ENCODE measurements at regions not wholly inside any gene's neighbourhood (a gene's known extent, or its start where the extent isn't known, plus 50 kb on each side); places are given as distances from the start of the nearest gene placed in this dataset.

DNA sequence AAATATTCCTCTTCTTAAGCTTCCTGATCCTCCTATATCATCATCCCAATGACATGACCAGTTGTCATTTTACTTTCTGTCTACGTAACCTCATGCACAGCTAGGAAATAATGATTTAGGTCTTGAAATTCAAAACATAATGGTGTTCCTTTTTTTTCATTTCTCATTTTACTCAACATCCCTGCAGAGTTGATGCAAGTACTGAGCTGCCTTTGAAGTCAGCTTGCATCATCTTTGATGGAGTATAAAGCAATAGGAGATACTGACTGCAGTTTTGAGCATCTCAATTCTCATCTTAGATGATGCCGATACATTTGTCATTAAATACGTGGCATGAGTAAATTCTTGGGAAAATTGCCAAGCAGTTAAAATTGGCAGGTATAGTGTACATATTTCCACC is 346.1 kb downstream of the ZIC1 start:
- DNase-seq (ENCODE audit: low spot score), result no peak
- no peak for ATAC-seq

DNA sequence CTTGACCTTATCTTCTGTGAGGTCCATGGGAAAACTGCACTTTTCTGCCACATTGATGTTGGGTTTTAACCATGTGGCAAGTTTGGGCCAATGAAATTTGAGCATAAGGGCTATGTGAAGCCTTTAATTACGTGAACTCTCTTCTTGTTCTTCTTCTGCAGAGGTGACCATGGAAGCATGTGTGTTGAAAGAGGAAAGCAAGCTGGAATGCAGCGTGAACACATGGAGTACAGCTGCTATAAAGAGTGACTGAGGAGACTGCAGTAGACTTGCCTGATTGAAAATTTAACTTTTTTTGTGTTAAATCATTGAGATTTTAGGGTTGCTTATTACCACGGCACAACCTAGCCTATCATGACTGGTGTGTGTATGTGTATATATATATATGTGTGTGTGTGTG is 347.3 kb downstream of the ZIC1 start:
- no peak for DNase-seq (ENCODE audit: low spot score)
- no peak for ATAC-seq

DNA sequence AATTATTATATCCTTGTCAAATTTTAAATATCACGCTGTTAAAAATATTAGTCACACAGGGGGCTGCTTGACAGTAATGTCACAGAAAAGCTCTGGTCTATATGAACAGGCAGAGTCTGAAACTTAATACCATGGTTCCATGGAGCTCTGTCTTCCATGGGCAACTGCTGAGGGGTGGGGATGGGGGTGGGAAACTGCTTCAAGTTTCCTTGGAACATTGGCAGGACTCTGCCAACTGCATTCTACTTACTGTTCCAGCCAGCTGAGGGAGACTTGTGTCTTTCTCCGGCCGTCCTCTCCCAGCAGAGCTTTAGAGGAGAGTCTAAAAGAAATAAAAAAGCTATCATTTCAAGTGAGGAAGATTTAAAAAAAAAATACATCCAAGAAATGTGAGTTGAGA is 348.7 kb downstream of the ZIC1 start:
- no peak for ATAC-seq

DNA sequence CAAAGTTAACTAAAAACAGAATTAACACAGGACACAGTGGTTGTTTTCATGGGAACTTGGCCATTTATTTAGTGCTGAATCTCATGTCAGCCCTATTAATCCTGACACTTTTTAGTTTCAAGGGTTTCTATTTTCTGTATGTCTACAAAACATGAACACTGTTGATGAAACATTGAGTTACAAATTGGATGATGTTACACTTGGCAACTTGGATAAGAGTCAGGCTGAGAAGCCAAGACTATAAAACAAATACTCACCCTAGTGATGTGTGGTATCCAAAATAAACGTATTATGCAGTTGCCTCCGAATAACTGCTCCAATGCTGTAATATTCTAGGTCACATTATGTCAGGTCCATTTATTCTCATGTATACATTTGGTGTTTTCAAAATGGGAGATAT is 349.6 kb downstream of the ZIC1 start:
- ATAC-seq, result no peak
- DNase-seq (ENCODE audit: low spot score), result no peak

More for the DNA sequence above, 348.7 kb downstream of the ZIC1 start:
- no peak for DNase-seq (ENCODE audit: low spot score)

DNA sequence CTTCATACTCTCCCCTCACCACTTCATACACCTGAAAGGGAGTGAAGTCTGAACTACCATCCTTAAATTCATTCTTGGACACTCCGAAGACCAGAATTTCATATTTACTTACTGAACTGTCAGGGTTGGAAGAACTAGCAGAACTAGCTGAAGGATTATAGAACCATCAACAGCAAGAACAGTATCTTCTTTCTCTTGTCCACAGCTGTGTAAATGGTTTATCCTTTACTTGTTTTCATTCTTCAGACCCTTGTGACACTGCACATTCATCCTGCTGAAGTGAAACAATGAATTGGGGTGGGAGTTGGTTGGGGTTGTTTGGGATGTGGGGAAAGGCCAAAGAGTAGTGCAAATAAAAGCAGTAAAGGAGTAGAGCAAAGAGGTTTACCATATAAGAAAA is 350.9 kb downstream of the ZIC1 start:
- DNase-seq (ENCODE audit: low spot score), result no peak
- ATAC-seq, result no peak

DNA sequence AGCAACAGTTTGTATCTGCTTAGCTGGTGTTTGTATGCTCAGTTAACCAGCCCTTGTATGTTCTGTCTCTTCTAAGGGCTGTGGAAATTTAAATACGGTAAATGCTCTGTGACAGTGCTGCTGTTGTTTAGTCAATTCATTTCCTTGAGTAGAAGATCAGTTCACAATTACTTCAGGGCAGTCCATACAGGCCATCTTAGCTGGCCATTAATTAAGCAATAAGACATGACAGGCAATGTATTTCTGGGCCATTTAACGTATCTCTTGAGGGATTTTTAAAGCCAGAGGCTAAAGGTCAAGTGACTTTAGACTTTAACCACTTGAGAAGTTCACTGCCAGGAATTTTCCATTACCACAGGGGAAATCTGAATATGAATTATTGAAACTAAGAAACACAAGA is 351.8 kb downstream of the ZIC1 start:
- DNase-seq (ENCODE audit: low spot score) (no peak), ATAC-seq (no peak)

DNA sequence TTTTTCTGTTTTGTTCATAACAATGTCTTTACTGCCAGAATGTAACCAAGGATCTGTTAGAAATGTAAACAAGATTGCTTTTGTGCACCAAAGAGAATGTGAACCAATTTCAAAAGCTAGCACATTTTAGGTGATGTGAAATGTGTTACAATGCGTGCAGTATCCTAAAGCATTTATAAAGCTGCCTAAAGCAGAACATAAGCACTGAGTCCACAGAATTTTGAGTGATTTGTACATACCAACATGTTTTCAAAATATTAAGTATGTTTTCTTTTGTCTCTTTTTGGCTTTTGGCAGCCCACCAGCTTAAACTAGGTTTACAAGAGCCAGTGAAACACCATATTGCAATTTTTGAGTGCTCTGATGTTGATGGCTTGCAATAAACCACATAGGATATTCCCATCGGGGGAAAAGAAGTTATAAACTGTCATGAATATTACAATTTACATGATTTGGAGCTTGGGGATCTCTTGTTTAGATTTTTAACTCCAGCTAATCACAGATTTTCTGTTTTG is 364.0 kb downstream of the ZIC1 start:
- DNase-seq (ENCODE audit: low spot score) (no peak), ATAC-seq (no peak)

DNA sequence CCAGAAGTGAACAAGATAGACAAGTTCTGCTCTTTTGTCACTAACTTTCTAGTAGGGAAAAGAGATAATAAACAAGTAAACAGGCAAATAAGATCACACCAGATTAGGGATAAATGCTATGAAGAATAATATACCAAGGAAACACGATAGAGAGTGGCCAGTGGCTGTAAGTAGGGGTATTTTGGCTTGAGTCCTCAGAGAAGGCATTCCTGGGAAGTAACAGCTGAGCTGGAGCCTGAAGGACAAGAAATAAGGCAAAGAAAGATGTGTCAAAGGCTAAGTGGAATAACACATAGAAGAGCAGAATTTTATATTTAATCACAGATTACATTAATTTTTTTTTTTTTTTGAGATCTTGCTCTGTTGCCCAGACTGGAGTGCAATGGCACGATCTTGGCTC is 366.2 kb downstream of the ZIC1 start:
- ATAC-seq, result no peak
- no peak for DNase-seq (ENCODE audit: low spot score)

DNA sequence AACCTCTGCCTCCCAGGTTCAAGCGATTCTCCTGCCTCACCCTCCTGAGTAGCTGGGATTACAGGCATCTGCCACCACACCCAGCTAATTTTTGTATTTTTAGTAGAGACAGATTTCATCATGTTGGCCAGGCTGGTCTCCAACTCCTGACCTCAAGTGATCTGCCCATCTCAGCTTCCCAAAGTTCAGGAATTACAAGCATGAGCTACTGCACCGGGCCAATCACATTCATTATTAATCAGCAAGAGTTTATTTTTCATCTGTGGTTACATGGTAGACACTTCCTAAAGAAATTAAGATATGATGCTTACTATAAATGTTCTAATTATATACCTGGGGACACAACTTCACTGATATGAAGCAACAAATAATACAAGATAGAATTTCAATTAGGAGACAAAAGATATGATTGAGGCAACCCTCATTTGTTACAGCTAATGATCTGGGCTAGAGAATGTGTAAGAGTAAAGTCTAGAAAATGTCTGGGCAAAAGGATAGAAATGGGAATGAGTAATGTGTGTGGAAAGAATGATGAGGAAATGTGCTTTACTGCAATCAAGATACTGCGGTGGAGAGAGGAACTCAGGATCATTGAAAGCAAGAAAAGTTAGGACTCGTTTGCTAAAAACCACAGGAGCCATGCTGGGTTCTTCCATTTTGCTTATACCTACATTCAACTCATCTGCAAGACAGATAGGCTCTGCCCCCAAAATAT is 366.8 kb downstream of the ZIC1 start:
- ATAC-seq (no peak), DNase-seq (ENCODE audit: low spot score) (no peak)

DNA sequence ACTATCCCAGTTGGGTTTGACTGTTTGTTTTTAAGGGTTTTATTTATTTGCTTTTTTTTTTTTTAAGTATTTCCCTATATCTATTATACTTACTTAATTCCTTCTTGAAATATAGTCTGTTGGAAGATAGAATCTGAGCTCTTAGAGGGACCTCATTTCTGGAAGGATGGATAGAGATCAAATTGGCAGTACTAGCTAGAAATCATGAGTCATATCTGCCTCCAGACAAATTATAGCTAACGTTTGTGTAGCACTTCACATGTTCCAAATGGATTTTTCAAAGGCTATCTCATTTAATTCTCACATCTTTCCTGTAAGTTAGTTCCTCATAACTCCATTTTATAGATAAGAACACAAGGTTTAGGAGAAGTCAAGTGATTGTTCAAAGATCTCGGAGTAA is 384.7 kb downstream of the ZIC1 start:
- ATAC-seq (no peak), DNase-seq (ENCODE audit: low spot score) (no peak)

DNA sequence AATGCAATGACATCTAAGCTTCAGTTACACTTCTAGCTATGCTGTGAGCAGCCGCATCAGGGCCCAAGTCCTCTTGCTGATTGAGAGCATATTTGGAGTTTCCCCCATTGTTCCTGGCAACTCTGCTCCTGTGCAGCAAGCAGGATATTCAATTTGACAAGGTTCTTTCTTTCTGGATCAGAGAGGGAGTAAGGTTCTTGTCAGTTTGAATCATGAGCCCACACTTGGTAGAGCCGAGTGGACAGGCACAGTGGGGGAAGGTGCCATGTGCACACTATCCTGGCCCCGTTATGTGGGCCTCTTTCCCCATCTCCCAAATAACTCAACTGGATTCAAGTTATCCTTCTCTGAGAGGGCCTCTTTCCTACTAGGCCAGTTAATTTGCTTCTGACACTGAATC is 385.4 kb downstream of the ZIC1 start:
- ATAC-seq (no peak), DNase-seq (ENCODE audit: low spot score) (no peak)

DNA sequence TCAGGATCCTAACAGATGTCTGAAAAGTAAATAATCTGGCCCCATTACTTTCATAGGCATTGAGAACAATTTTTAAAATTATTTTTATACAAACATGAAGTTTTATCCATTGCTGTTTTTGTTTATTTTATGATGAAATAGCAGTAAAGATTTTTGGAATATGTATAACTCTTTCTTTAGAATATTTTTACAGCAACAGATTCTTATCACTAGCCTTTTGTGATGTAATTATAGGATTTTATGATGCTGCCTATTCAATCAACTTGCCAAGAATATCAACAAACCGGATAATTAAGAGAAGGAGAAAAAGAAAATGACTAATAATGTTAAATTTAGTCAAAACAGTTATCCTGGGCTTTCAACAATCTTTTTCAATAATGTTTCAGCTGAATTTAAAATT is 386.3 kb downstream of the ZIC1 start:
- DNase-seq (ENCODE audit: low spot score), result no peak
- no peak for ATAC-seq

DNA sequence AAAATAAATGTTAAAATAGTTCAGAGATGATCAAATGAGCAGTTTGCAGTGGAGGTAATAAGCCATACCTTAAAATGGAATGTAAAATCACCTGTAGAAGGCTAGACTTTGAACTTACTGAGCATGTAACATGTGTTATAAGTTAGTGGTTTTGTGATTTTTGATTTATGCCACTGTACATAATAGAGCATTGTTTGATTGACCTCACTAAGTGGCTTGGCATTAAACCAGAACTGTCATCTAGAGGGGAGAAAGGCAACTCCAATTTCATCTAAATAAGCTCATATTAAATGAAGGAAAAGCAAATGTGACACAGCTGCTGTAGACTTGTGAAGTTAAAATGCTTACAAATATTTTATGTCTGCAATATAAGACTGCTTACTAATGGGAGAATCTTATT is 387.9 kb downstream of the ZIC1 start:
- ATAC-seq (no peak), DNase-seq (ENCODE audit: low spot score) (no peak)

DNA sequence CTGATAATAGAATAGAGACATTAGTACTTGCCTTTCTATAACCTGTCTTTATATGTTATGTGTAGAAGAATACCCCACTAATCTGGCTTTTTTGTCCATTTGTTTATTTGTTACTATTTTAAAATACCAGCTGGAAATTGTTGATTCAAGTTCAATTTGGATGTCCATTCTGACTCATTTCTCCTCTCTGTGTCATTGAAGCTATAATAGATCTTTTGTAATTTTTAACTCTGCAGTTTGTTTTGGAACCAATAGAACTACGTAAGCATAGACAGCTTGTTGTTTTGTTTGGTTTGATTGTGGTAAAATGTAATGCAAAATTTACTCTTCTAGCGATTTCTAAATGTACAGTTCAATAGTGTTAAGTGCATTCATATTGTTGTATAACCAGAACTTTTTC is 390.4 kb downstream of the ZIC1 start:
- no peak for DNase-seq (ENCODE audit: low spot score)
- no peak for ATAC-seq

DNA sequence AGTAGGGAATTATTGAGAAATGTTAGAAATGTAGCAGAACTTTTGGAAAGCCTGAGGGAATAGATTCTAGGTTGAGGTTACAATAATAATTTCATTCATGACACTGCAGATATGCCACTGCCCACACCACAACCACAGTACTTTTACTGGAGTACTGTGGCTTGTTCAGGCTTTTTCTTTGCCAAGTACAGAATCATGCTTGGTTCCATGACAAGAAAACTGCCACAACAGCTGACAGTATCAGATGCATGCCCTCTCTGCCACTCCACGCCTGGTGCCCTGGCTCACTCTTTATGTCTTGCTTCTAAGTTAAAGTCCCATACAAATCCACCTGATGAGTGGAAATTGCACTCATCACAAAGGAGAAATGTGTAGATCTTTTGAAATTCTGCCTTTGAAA is 398.6 kb downstream of the ZIC1 start:
- DNase-seq (ENCODE audit: low spot score) (no peak), ATAC-seq (no peak)

DNA sequence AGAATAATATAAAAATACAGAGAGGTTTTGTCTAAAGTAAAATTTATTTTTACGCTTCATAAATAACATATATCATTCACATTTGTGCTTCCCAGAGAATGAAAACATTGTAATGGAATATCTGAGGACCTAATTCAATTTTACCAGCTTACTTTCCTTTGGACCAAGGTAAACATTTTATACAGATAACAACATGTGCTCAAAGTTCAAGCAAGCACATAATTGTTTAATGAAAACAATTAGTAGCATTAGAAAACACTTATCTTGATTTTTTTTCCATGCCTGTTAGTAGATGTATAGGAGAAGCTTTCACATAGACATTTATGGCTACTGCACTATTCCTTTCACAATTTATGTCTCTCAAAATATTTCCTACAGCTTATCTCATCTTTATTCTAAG is 400.0 kb downstream of the ZIC1 start:
- no peak for ATAC-seq
- no peak for DNase-seq (ENCODE audit: low spot score)

DNA sequence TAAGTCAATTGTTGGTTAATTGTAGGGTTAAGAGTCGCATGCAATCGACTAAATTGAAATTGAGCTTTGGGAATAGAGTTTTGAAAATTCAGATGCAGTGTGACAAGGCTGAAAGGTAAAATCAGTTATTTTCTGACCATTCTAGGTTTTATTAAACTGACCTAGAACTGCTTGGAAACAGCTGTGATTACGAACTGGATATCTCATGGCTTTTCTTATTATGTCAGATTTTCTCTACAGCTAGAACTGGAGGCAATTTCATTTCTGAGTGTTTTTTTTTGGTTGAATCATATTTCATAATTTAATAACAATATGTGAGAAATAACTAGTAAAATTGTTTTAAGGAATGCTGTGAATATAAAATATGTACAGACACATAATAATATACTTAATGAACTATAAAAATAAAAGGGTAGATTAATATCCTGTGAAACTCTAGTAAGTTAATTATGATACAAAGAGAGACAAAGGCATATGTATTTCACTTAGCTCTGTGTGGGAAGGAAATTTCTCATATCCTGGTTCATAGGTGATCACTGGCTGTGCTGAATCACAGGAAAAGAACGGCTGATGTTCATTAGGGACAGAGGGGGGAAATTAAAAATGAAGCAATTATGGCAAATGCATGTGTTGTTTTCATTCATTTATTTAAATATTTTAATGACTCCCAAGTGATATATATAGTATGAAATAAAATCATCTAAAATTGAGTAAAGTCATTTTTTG is 403.2 kb downstream of the ZIC1 start:
- ATAC-seq, result no peak
- DNase-seq (ENCODE audit: low spot score), result no peak

DNA sequence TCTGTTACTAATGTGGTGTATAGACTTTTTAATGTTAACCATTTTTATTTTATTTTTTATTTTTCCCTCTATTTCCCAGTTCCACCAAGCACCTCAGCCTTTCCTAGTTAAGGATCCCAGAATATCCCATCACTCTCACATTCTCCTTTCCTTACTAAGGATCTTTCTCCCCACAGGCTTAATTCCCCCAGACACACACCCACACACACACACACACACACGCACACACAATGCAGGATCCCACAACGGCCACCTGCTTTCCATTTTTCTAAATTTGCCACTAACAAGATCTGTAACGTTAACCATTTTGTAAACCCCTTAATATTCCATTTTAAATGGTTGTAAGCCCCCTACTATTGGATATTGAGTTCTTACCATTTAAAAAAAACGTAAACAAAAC is 404.1 kb downstream of the ZIC1 start:
- ATAC-seq, result no peak
- no peak for DNase-seq (ENCODE audit: low spot score)

DNA sequence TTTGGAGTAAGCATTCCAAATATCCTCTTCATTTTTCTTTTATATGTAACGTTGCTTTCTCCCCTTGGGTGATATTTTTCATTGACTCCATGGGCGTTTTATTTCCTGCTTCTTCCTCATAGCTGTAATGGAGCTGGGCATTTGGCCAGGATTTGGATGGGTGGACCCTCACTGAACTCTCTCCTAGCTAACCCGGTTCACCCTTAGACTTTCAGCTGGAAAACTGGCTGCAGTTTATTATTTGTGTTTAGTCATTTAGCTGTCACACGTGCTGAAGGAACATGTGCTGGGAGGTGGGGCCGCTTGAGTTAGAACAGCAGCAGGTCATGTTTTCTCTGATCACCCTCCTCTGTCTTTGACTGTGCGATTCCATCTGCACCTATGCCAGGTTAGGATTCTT is 407.6 kb downstream of the ZIC1 start:
- no peak for ATAC-seq
- no peak for DNase-seq (ENCODE audit: low spot score)

DNA sequence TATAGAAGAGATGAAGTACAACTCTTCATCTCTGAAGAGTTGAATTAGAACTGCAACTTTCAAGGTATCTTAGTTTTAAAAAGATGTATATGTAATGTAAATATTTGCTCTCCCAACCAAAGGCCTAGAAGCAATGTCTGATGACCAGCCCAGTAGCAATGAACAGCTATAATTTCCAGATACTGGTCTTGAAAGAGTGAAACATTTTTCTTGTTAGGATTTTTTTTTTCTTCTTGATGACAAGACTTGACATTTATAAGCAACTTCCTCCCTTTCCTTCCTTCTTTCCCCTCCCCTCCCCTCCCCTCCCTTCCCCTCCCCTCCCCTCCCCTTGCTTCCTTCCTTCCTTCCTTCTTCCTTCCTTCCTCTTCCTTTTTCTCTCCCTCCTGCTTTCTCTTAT is 423.4 kb downstream of the ZIC1 start:
- DNase-seq (ENCODE audit: low spot score), result no peak
- no peak for ATAC-seq

DNA sequence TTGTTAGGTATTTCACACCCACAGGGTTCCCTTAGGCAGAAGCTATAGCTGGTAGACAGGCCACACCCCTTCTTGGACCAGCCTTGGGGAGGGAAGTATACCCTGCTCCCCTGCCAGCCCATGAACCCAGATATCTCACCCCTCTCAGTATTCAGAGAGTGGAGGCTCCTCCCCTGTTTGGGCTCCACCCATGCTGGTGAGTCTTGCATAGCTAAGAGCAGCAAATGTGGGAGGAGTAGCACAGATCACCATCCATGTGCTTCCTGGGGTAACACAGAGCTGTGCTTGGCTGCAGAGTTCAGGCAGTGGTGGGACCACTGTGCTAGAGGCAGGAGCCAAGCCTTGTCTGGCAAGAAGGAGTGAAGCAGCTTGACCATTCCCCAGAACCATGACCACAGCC is 427.2 kb downstream of the ZIC1 start:
- ATAC-seq, result no peak
- no peak for DNase-seq (ENCODE audit: low spot score)

DNA sequence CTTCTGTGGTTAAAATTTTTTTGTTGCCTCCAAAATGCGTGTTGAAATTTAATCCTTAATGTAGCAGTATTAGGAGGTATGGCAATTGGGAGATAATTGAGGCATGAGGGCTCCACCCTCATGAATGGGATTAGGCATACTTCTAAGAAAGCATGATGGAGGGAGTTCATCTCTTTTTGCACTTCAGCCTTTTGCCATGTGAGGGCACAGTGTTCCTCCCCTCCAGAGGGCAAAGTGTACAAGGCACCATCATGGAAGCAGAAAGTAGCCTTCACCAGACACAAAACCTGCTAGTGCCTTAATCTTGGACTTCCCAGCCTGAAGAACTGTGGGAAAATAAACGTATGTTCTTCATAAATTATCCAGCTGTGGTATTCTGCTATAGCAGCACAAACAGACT is 429.5 kb downstream of the ZIC1 start:
- no peak for ATAC-seq
- no peak for DNase-seq (ENCODE audit: low spot score)

DNA sequence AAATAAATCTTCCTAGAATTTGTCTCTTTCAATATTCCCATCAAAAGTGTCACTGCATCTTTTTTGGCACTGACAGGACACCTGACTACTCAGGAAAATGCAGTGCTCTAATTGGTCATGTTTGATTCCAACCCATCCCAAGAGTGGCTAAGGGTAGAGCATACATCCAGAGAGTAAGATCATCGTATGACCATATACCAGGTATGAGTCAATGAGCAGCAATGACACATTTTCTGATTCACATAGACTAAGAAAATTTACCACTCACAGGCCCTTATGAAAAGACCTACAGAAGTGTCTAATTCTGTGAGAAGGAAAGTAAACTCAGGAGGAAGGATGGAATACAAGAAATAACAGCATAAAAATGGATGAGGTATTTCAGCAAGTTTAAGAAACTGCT is 434.2 kb downstream of the ZIC1 start:
- ATAC-seq, result no peak
- no peak for DNase-seq (ENCODE audit: low spot score)
